H9 (cell line): ENCODE measurements at regions not wholly inside any gene's neighbourhood (a gene's known extent, or its start where the extent isn't known, plus 50 kb on each side); places are given as distances from the start of the nearest gene placed in this dataset.
"Not testable (repeated sequence)": the region's sequence is repeated elsewhere in the genome, so short reads cannot be mapped to it uniquely, and the experiment has no call there.

Source experiments
- DNase-seq: peaks from one replicate; pipeline ENCODE4 v3.0.0-alpha.2; 2017
- H2AFZ ChIP-seq: one replicate; pipeline ENCODE4 v1.6.1; 2013; ENCODE audit warnings: mild to moderate bottlenecking, low read length, control low read depth, moderate library complexity
- H2AK5ac ChIP-seq: 2 replicates; pipeline ENCODE4 v1.6.1; 2013; ENCODE audit warnings: low read length, control low read depth, mixed read lengths; ENCODE audit not compliant: insufficient read length
- H2BK120ac ChIP-seq: one replicate; pipeline ENCODE4 v1.6.1; 2013; ENCODE audit warnings: low read depth, mild to moderate bottlenecking, low read length, control low read depth, inconsistent platforms; ENCODE audit not compliant: poor library complexity, severe bottlenecking
- H2BK12ac ChIP-seq: 2 replicates; pipeline ENCODE4 v1.6.1; 2013; ENCODE audit warnings: low read length, control low read depth, mixed read lengths, low read depth; ENCODE audit not compliant: insufficient read length
- H2BK15ac ChIP-seq: 2 replicates; pipeline ENCODE4 v1.6.1; 2013; ENCODE audit warnings: low read depth, low read length, control low read depth
- H2BK20ac ChIP-seq: one replicate; pipeline ENCODE4 v1.6.1; 2013; ENCODE audit warnings: low read depth, mild to moderate bottlenecking, low read length, control low read depth, inconsistent platforms; ENCODE audit not compliant: poor library complexity, severe bottlenecking
- H2BK5ac ChIP-seq: 2 replicates; pipeline ENCODE4 v1.6.1; 2013; ENCODE audit warnings: low read length, control low read depth, mixed read lengths; ENCODE audit not compliant: insufficient read length
- H3K14ac ChIP-seq: 2 replicates; pipeline ENCODE4 v1.6.1; 2013; ENCODE audit warnings: low read length, control low read depth; ENCODE audit not compliant: insufficient read depth
- H3K18ac ChIP-seq: 2 replicates; pipeline ENCODE4 v1.6.1; 2013; ENCODE audit warnings: low read depth, mild to moderate bottlenecking, mixed read lengths, low read length, control low read depth; ENCODE audit not compliant: insufficient read length
- H3K23ac ChIP-seq: 2 replicates; pipeline ENCODE4 v1.6.1; 2013; ENCODE audit warnings: low read length, control low read depth, mixed read lengths, low read depth; ENCODE audit not compliant: insufficient read length
- H3K23me2 ChIP-seq: 2 replicates; pipeline ENCODE4 v1.6.1; 2013; ENCODE audit warnings: low read depth, mild to moderate bottlenecking, mixed read lengths, low read length, control low read depth; ENCODE audit not compliant: insufficient read length, poor library complexity, severe bottlenecking
- H3K27ac ChIP-seq: 2 replicates; pipeline ENCODE4 v1.5.1; 2013; ENCODE audit warnings: low read length, control low read depth, mixed read lengths, low read depth; ENCODE audit not compliant: insufficient read length
- H3K27me3 ChIP-seq: 2 replicates; pipeline ENCODE4 v1.6.1; 2013; ENCODE audit warnings: low read length, control low read depth, inconsistent platforms; ENCODE audit not compliant: insufficient read depth
- H3K4ac ChIP-seq: 2 replicates; pipeline ENCODE4 v1.6.1; 2013; ENCODE audit warnings: low read depth, mild to moderate bottlenecking, control low read depth, inconsistent platforms, low read length, moderate library complexity
- H3K4me1 ChIP-seq: 2 replicates; pipeline ENCODE4 v1.6.1; 2013; ENCODE audit warnings: low read length, control low read depth, inconsistent platforms; ENCODE audit not compliant: insufficient read depth
- H3K4me2 ChIP-seq: 2 replicates; pipeline ENCODE4 v1.6.1; 2013; ENCODE audit warnings: low read length, control low read depth, mixed read lengths; ENCODE audit not compliant: insufficient read length, insufficient read depth
- H3K56ac ChIP-seq: 2 replicates; pipeline ENCODE4 v1.6.1; 2013; ENCODE audit warnings: low read depth, mild to moderate bottlenecking, mixed read lengths, low read length, control low read depth; ENCODE audit not compliant: insufficient read length
- H3K79me1 ChIP-seq: 2 replicates; pipeline ENCODE4 v1.6.1; 2013; ENCODE audit warnings: low read depth, mild to moderate bottlenecking, moderate library complexity, low read length, control low read depth, inconsistent platforms; ENCODE audit not compliant: insufficient read depth, poor library complexity, severe bottlenecking
- H3K79me2 ChIP-seq: 2 replicates; pipeline ENCODE4 v1.6.1; 2013; ENCODE audit warnings: low read length, control low read depth, inconsistent platforms; ENCODE audit not compliant: insufficient read depth
- H3K9ac ChIP-seq: 2 replicates; pipeline ENCODE4 v1.6.1; 2013; ENCODE audit warnings: low read length, control low read depth, mixed read lengths; ENCODE audit not compliant: insufficient read length; ENCODE audit errors: extremely low read depth
- H3K9me3 ChIP-seq: one replicate; pipeline ENCODE4 v1.6.1; 2013; ENCODE audit warnings: low read depth, low read length, inconsistent platforms; ENCODE audit not compliant: control insufficient read depth
- H3T11ph ChIP-seq: one replicate; pipeline ENCODE4 v1.6.1; 2013; ENCODE audit warnings: mild to moderate bottlenecking, low read length, control low read depth, inconsistent platforms
- H4K20me1 ChIP-seq: one replicate; pipeline ENCODE4 v1.6.1; 2013; ENCODE audit not compliant: control insufficient read depth, insufficient read length, insufficient read depth
- H4K5ac ChIP-seq: 2 replicates; pipeline ENCODE4 v1.6.1; 2013; ENCODE audit warnings: low read depth, mild to moderate bottlenecking, mixed read lengths, low read length, control low read depth; ENCODE audit not compliant: insufficient read length
- H4K8ac ChIP-seq: replicated peaks from 2 replicates; pipeline ENCODE4 v1.6.1; 2013; ENCODE audit warnings: low read length, control low read depth, mixed read lengths, low read depth; ENCODE audit not compliant: insufficient read length
- H4K91ac ChIP-seq: 2 replicates; pipeline ENCODE4 v1.6.1; 2013; ENCODE audit warnings: low read depth, mild to moderate bottlenecking, moderate library complexity, mixed read lengths, low read length, control low read depth; ENCODE audit not compliant: insufficient read length
- H3K27ac Mint-ChIP-seq, 3 experiments: 2 replicates in 2 of 3; 3 replicates in 1 of 3; pipeline ENCODE4 v1.8.0; 2020 to 2021; ENCODE audit warnings: mixed read lengths in 3 of 3, mild to moderate bottlenecking in 1 of 3, moderate library complexity in 1 of 3
- H3K27me3 Mint-ChIP-seq: 2 replicates; pipeline ENCODE4 v1.8.0; 2021; ENCODE audit warnings: low read depth, mild to moderate bottlenecking, moderate library complexity, mixed read lengths
- H3K36me3 Mint-ChIP-seq, 3 experiments: 2 replicates in 2 of 3; 3 replicates in 1 of 3; pipeline ENCODE4 v1.8.0; 2020 to 2021; ENCODE audit warnings: low read depth in 3 of 3, mixed read lengths in 3 of 3; ENCODE audit not compliant: insufficient read depth in 1 of 3
- H3K4me1 Mint-ChIP-seq, 2 experiments: 2 replicates each; pipeline ENCODE4 v1.8.0; 2020; ENCODE audit warnings: mixed read lengths in 2 of 2
- H3K4me3 Mint-ChIP-seq, 2 experiments: 2 replicates in 1 of 2; 3 replicates in 1 of 2; pipeline ENCODE4 v1.8.0; 2020 to 2021; ENCODE audit warnings: mild to moderate bottlenecking in 2 of 2, mixed read lengths in 2 of 2, moderate library complexity in 1 of 2
- H3K9me3 Mint-ChIP-seq, 2 experiments: 2 replicates in 1 of 2; 3 replicates in 1 of 2; pipeline ENCODE4 v1.8.0; 2020; ENCODE audit warnings: mild to moderate bottlenecking in 2 of 2, mixed read lengths in 2 of 2, moderate library complexity in 1 of 2
- WGBS: extraction: QIAGEN DNeasy Blood & Tissue Kit; methylation state at CpG from one replicate; pipeline ENCODE4 v1.1.7; 2013; ENCODE audit warnings: missing lambda C conversion rate, low lambda C conversion rate, mixed read lengths; ENCODE audit not compliant: insufficient read length; ENCODE audit errors: extremely low coverage; 5-methylcytosine and 5-hydroxymethylcytosine counted together
- TF ChIP-seq, protein P1 (sequence below): fragments of 200-600 bp; sonication (generic); conservative IDR thresholded peaks from 3 replicates; pipeline ENCODE4 v1.8.0; 2021; ENCODE audit warnings: antibody characterized with exemption, mild to moderate bottlenecking

DNA sequence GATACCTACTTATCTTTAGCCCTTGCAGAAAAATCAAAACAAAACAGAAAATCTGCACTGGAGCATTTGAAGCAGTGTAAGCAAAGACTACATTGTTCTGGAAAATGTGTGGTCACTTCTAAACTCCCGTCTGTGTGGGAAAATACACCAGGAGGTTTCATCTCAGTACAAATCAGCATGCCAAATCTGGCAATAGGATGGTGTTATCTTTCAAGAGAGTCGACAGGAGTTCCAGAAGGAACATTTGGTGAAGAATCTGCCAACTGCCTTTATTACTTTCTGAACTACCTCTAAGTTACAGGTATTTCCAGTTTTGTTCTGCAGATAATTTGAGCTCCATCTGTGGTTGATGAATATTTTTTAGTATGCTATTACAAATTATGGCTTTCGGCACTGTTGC lies 1348.0 kb downstream of the RAPGEF2 start:
- Histone ChIP-seq H3T11ph (no peak overlapping the region), H3K4ac (no peak overlapping the region)
- WGBS, result no CpG with 5 or more reads among the region's 3 CpGs

DNA sequence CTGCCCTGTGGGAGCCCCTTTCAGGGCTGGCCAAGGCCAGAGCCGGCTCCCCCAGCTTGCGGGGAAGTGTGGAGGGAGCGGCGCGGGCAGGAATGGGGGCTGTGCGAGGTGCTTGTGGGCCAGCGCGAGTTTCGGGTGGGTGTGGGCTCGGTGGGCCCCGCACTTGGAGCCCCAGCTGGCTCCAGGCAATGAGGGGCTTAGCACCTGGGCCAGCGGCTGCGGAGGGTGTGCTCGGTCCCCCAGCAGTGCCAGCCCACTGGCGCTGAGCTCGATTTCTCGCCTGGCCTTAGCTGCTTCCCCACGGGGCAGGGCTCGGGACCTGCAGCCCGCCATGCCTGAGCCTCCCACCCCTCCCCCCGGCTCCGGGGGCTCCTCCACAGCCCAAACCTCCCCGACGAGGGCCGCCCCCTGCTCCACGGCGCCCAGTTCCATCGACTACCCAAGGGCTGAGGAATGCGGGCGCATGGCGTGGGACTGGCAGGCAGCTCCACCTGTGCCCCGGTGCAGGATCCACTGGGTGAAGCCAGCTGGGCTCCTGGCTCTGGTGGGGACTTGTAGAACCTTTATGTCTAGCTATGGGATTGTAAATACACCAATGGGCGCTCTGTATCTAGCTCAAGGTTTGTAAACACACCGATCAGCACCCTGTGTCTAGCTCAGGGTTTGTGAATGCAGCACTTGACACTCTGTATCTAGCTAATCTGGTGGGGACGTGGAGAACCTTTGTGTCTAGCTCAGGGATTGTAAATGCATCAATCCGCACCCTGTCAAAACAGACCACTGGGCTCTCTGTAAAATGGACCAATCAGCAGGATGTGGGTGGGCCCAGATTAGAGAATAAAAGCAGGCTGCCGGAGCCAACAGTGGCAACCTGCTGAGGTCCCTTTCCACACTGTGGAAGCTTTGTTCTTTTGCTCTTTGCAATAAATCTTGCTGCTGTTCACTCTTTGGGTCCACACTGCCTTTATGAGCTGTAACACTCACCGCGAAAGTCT lies 1379.1 kb downstream of the RAPGEF2 start:
- H2BK120ac ChIP-seq, H3K27me3 ChIP-seq, H3K56ac ChIP-seq, H2BK5ac ChIP-seq, H4K8ac ChIP-seq, H3K27ac ChIP-seq, H3K4me3 Mint-ChIP-seq, H3K79me2 ChIP-seq, H3K79me1 ChIP-seq, H3K23ac ChIP-seq, H3K4me1 ChIP-seq, H3K9ac ChIP-seq, H4K5ac ChIP-seq, H3K4me2 ChIP-seq, H4K20me1 ChIP-seq, H3T11ph ChIP-seq, H2BK12ac ChIP-seq, H2AK5ac ChIP-seq, H3K9me3 ChIP-seq, H3K27me3 Mint-ChIP-seq, H3K4me1 Mint-ChIP-seq, H2BK20ac ChIP-seq, H2BK15ac ChIP-seq, H3K14ac ChIP-seq, H3K23me2 ChIP-seq, H4K91ac ChIP-seq, H3K18ac ChIP-seq, H3K4ac ChIP-seq, DNase-seq, H2AFZ ChIP-seq: not testable (repeated sequence)
- WGBS, result no CpG with 5 or more reads among the region's 39 CpGs
- Mint-ChIP-seq H3K36me3 (peaks cover 0 to 19% (median 5%) of the 10 kb centered on the region in 3 experiments; a peak in 4 of 7 replicates), H3K27ac (peak overlapping the region in 1 of 3 experiments; percentile 77; a peak in 1 of 7 replicates), H3K9me3 (peaks cover 11 to 15% of the 10 kb centered on the region in 2 experiments; a peak in 4 of 5 replicates)

More for the DNA sequence above, 1348.0 kb downstream of the RAPGEF2 start:
- Mint-ChIP-seq H3K27ac (no peak overlapping the region; a peak in 1 of 7 replicates), H3K27me3 (no peaks in the 10 kb centered on the region), H3K4me3 (no peak overlapping the region), H3K9me3 (no peaks in the 10 kb centered on the region), H3K36me3 (no peaks in the 10 kb centered on the region), H3K4me1 (no peaks in the 10 kb centered on the region)
- H4K5ac ChIP-seq, result no peak overlapping the region
- no peak overlapping the region for H3K14ac ChIP-seq
- DNase-seq, result no peak
- no peak overlapping the region for H3K9ac ChIP-seq
- no peaks in the 10 kb centered on the region for H3K4me1 ChIP-seq
- no peaks in the 10 kb centered on the region for H3K9me3 ChIP-seq
- no peak overlapping the region for H2AK5ac ChIP-seq
- no peak overlapping the region for H2BK120ac ChIP-seq
- no peak overlapping the region for H4K91ac ChIP-seq
- H4K20me1 ChIP-seq, result no peaks in the 10 kb centered on the region
- no peak overlapping the region for H3K56ac ChIP-seq
- H3K27me3 ChIP-seq, result no peaks in the 10 kb centered on the region
- H3K23ac ChIP-seq, result no peak overlapping the region
- H2BK15ac ChIP-seq, result no peak overlapping the region
- no peak overlapping the region for H2BK12ac ChIP-seq
- no peak overlapping the region for H2BK5ac ChIP-seq
- no peak overlapping the region for H2AFZ ChIP-seq
- H3K79me1 ChIP-seq, result no peaks in the 10 kb centered on the region
- no peak overlapping the region for H2BK20ac ChIP-seq
- no peak overlapping the region for H4K8ac ChIP-seq
- no peak overlapping the region for H3K4me2 ChIP-seq
- TF ChIP-seq, protein P1, sequence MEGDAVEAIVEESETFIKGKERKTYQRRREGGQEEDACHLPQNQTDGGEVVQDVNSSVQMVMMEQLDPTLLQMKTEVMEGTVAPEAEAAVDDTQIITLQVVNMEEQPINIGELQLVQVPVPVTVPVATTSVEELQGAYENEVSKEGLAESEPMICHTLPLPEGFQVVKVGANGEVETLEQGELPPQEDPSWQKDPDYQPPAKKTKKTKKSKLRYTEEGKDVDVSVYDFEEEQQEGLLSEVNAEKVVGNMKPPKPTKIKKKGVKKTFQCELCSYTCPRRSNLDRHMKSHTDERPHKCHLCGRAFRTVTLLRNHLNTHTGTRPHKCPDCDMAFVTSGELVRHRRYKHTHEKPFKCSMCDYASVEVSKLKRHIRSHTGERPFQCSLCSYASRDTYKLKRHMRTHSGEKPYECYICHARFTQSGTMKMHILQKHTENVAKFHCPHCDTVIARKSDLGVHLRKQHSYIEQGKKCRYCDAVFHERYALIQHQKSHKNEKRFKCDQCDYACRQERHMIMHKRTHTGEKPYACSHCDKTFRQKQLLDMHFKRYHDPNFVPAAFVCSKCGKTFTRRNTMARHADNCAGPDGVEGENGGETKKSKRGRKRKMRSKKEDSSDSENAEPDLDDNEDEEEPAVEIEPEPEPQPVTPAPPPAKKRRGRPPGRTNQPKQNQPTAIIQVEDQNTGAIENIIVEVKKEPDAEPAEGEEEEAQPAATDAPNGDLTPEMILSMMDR, result no peak
- H3K27ac ChIP-seq, result no peak overlapping the region
- H3K23me2 ChIP-seq, result no peaks in the 10 kb centered on the region
- no peak overlapping the region for H3K18ac ChIP-seq
- H3K79me2 ChIP-seq, result no peaks in the 10 kb centered on the region
